ENCODE measurements at regions not wholly inside any gene's neighbourhood (a gene's known extent, or its start where the extent isn't known, plus 50 kb on each side); places are given as distances from the start of the nearest gene placed in this dataset.

GRCh38 chr9:80134487-80134886 is 562.7 kb downstream of the TLE4 start:
- no peaks in the 10 kb centered on the region for H3K9me1 ChIP-seq (replicated peaks; ENCODE audit: control insufficient read depth, extremely low read depth, insufficient read depth, low read length)
- dilution Hi-C loops (cut with MboI; ENCODE audit: extremely low pct_ligation_motif_present, low sequenced_read_pairs) (no loop called here), intact Hi-C loops (cut with micrococcal nuclease) (no loop called here)
- TF ChIP-seq EZH2 (IDR thresholded peaks at IDR 0.05; ENCODE audit: borderline replicate concordance, low read depth, low read length, severe bottlenecking) (no peak), MYC (IDR thresholded peaks at IDR 0.05; ENCODE audit: low read depth, low read length) (no peak), FOS (IDR thresholded peaks at IDR 0.05; ENCODE audit: borderline replicate concordance, insufficient read depth, low read length) (no peak), JUN (IDR thresholded peaks at IDR 0.05; ENCODE audit: borderline replicate concordance, insufficient read depth, insufficient read length, low read depth) (no peak), CTCF (IDR thresholded peaks at IDR 0.05; ENCODE audit: extremely low read depth in 1 of 2, insufficient read depth in 1 of 2, low read depth in 1 of 2, low read length in 2 of 2) (no peak), POLR2AphosphoS5 (IDR thresholded peaks at IDR 0.05; ENCODE audit: insufficient read depth, low read depth, low read length) (no peak), GATA2 (IDR thresholded peaks at IDR 0.05; ENCODE audit: insufficient read depth, insufficient read length, low read depth, low read length) (no peak), POLR2A (IDR thresholded peaks at IDR 0.05; ENCODE audit: low read depth, low read length) (no peak), MAX (IDR thresholded peaks at IDR 0.05; ENCODE audit: insufficient read depth, insufficient read length) (no peak)
- no peaks in the 10 kb centered on the region for H3K27me3 ChIP-seq (ENCODE audit: control insufficient read depth in 2 of 2, insufficient read depth in 2 of 2, low read length in 2 of 2)
- no peaks in the 10 kb centered on the region for H3K9me3 ChIP-seq (replicated peaks; ENCODE audit: control insufficient read depth, insufficient read depth, low read length)
- H3K4me2 ChIP-seq (ENCODE audit: insufficient read depth, low read length), result no peak overlapping the region
- no TSS peak for BruUV-seq (replicated peaks)
- no peak for DNase-seq (ENCODE audit: low read depth, low spot score)
- no peak for FAIRE-seq
- no peaks in the 10 kb centered on the region for H3K4me1 ChIP-seq (ENCODE audit: control insufficient read depth, extremely low read depth, insufficient read depth, low read length)
- H3K36me3 ChIP-seq (ENCODE audit: control insufficient read depth in 2 of 2, extremely low read depth in 1 of 2, insufficient read depth in 2 of 2, low read length in 2 of 2), result no peaks in the 10 kb centered on the region
- no peak overlapping the region for H2AFZ ChIP-seq (ENCODE audit: low read depth, low read length)
- no peaks in the 10 kb centered on the region for H4K20me1 ChIP-seq (replicated peaks; ENCODE audit: control insufficient read depth, extremely low read depth, insufficient read depth, low read length)
- no peak overlapping the region for H3K27ac ChIP-seq (ENCODE audit: insufficient read depth, low read depth, low read length)
- no peak overlapping the region for H3K9ac ChIP-seq (replicated peaks; ENCODE audit: extremely low read depth, insufficient read depth, low read length)
- POLR2A ChIA-PET, result no interaction called here
- no peak overlapping the region for H3K4me3 ChIP-seq (replicated peaks in 1 of 3; ENCODE audit: insufficient read depth in 1 of 3, low read depth in 1 of 3, low read length in 3 of 3)
- no peaks in the 10 kb centered on the region for H3K79me2 ChIP-seq (ENCODE audit: control insufficient read depth, insufficient read depth, low read length)
- CTCF ChIA-PET, result interaction anchor here (0.7 kb wide), 1 partner anchor 1566 kb away, joined by 3 read pairs; no protein-coding TSS in a partner anchor
